GM21526 (cell line): ENCODE measurements at regions not wholly inside any gene's neighbourhood (a gene's known extent, or its start where the extent isn't known, plus 50 kb on each side); places are given as distances from the start of the nearest gene placed in this dataset.

ENCODE experiments used
- ATAC-seq: cut with Tn5 transposase; IDR thresholded peaks from one replicate; pipeline ENCODE4 v1.9.1; 2021; ENCODE audit warnings: moderate library complexity; ENCODE audit not compliant: unreplicated experiment, low FRiP score

DNA sequence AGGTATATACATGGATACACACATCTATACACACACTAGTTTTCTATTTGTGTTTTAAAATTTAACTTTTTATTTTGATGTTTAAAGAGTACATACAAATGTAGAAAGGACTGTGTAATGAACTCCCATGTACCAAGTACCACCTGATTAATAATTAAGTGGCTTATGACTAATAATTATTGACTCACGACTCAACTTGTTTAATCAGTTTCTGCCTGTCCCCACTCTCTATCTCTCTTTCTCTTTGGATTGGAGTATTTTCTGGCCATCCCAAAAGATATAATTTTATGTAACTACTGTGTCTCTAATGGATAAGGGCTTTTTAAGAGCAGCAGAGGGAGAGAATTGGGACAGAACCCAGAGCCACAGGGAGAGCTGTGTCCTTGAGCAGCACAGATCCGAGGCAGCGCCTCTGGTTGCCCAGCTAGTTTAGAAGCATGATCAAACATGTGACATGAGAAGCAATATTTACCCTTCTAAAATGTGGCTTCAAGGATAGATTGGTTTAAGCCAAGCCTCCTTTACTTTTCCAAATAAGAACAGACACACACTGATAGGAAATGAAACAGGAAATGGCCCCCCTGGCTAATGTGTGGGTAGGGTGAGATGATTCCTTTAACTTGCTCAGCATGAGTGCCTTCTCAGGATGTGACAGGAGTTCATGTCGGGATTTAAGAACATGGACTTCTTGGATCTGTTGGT, 81.0 kb downstream of the ERMARD start:
- ATAC-seq: no peak

DNA sequence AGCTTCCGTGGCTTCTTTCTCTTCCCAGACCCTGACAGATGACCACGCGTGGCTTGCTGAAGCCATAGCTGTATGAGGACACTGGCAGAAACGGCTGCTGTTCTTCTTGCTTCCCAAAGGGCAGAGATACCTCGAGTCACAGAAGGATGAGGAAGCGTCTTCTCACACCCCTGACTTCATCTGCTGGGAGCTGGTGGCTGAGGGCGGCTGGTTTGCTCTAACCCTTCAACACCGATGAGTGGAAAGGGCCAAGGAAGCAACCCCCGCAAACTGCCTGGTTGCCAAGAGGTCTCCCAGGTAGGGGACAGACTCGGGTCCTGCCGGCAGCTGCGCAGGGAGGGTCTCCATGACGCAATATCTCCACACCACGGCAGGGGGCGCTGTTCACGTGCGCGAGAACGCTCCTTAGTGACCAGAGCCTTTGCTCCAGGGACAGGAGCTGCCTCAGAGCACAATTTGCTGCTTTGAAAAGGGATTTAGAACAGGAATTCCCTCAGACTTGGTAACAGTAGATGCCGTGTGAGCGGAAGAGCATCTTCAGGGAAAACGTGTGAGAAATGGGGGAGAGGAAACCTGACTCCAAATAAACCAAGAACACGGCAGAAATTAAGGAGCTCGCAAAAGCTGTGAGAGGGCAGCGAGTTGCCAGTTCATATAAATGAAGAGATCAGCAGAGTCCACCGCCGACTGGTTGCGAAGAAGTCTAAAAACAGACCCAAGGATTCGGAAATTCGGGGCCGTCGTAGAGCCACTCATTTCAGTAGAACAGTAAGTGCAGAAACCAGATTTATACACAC, 80.2 kb downstream of the ERMARD start:
- no peak for ATAC-seq
